Upper lobe of right lung (tissue), 1 donor: ENCODE measurements at regions not wholly inside any gene's neighbourhood (a gene's known extent, or its start where the extent isn't known, plus 50 kb on each side); places are given as distances from the start of the nearest gene placed in this dataset.

Experiments used
- ATAC-seq: fragments of 200-7000 bp; cut with Tn5 transposase; one replicate; pipeline ENCODE4 v1.9.1; 2020; ENCODE audit warnings: mild to moderate bottlenecking, moderate library complexity
- DNase-seq: peaks from one replicate; pipeline ENCODE4 v3.0.0-alpha.2; 2020
- H3K27ac ChIP-seq: fragments of 200-600 bp; one replicate; pipeline ENCODE4 v1.8.0; 2022
- H3K27me3 ChIP-seq: fragments of 200-600 bp; one replicate; pipeline ENCODE4 v1.8.0; 2022; ENCODE audit warnings: mild to moderate bottlenecking
- H3K36me3 ChIP-seq: fragments of 200-600 bp; one replicate; pipeline ENCODE4 v1.8.0; 2022
- H3K4me1 ChIP-seq: fragments of 200-600 bp; one replicate; pipeline ENCODE4 v1.8.0; 2022
- H3K4me3 ChIP-seq: fragments of 200-600 bp; one replicate; pipeline ENCODE4 v1.8.0; 2022; ENCODE audit warnings: mild to moderate bottlenecking
- H3K9me3 ChIP-seq: fragments of 200-600 bp; one replicate; pipeline ENCODE4 v1.8.0; 2022
- intact Hi-C: fragments of 100-400 bp; cut with DNase I; formaldehyde crosslinking; loops from one replicate; pipeline ENCODE4 v1.11.0; 2022
- TF ChIP-seq, protein P1 (sequence below): fragments of 200-600 bp; IDR thresholded peaks from one replicate; pipeline ENCODE4 v1.8.0; 2022; ENCODE audit warnings: antibody characterized with exemption
- donor health status: DM: no; HTN: yes; CAD: no; lungs with severe emphysema.

DNA sequence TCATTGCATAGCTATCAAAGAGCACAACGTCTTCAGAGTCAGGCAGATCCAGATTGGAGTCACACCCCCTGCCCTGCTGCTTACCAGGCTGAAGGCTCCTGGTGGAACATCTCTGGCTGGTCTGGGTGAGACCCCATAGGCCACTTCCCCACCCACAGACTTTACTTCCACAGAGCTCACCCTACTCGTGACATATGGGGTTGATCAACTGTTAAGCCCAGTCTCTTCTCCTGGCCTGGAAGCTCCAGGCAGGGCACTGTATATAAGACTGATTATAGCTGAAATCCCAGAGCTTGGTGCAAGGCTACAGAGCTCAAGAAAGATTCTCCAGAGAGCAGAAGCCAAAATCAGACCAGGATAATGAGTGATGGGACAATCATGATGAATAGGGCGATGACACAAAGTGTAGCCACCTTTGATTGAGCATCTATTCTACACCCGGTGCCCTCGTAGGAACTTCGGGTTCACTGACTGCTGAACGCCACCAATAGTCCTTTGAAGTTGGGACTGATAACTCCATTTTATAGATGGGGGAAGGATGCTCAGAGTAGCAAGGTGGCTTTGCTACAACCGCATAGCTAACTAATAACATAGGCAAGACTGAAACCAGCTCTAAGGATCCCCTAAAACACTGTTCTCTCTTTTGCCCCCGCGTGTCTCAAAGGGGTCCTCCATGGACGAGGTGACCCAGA lies 287.8 kb downstream of the BCL11B start:
- TF ChIP-seq, protein P1, sequence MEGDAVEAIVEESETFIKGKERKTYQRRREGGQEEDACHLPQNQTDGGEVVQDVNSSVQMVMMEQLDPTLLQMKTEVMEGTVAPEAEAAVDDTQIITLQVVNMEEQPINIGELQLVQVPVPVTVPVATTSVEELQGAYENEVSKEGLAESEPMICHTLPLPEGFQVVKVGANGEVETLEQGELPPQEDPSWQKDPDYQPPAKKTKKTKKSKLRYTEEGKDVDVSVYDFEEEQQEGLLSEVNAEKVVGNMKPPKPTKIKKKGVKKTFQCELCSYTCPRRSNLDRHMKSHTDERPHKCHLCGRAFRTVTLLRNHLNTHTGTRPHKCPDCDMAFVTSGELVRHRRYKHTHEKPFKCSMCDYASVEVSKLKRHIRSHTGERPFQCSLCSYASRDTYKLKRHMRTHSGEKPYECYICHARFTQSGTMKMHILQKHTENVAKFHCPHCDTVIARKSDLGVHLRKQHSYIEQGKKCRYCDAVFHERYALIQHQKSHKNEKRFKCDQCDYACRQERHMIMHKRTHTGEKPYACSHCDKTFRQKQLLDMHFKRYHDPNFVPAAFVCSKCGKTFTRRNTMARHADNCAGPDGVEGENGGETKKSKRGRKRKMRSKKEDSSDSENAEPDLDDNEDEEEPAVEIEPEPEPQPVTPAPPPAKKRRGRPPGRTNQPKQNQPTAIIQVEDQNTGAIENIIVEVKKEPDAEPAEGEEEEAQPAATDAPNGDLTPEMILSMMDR: no peak
- no peaks in the 10 kb centered on the region for H3K9me3 ChIP-seq
- H3K27me3 ChIP-seq: no peaks in the 10 kb centered on the region
- ATAC-seq (no peak), DNase-seq (no peak)
- no peak overlapping the region for H3K4me3 ChIP-seq
- intact Hi-C loops: no loop called here
- no peaks in the 10 kb centered on the region for H3K36me3 ChIP-seq
- no peak overlapping the region for H3K27ac ChIP-seq
- H3K4me1 ChIP-seq: no peaks in the 10 kb centered on the region

DNA sequence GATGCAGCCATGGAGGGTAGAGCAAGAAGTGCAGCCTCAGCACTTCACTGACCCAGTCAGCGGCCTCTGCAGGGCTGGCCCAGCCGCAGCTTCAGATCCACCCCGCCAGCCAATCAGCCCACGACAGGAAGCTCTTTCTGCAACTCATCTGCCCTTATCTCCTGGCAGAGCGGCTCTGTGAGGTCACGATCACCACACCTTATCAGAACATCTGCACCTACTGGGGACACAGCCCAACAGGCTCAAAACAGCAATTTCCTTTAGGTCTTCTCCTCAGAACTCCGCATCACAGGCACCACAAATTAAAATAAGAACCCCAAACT lies 287.3 kb downstream of the BCL11B start:
- Histone ChIP-seq H3K9me3 (no peaks in the 10 kb centered on the region), H3K4me3 (no peak overlapping the region), H3K27me3 (no peaks in the 10 kb centered on the region), H3K36me3 (no peaks in the 10 kb centered on the region), H3K27ac (no peak overlapping the region), H3K4me1 (no peaks in the 10 kb centered on the region)
- DNase-seq (no peak), ATAC-seq (peak; percentile 57)
- TF ChIP-seq, protein P1: no peak
- intact Hi-C loops: no loop called here

DNA sequence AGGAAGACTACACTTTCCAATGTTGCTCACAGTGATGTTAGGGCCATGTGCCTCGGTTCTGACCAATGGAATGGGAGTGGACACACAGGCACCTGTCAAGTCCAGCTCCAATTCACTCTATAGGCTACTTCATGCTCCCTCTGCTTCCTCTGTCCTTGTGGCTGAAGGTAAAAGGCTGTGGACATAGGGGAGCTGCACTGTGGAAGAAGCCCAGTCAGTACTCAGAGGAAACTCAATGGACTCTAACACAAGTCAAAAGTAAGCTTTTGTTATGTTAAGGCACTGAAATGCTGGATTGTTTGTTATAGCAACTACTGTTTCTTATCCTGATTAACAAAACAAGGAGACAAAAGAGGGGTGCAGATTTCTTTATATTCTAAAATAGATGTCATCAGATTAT lies 278.2 kb downstream of the BCL11B start:
- no peak overlapping the region for H3K27ac ChIP-seq
- no peak overlapping the region for H3K4me3 ChIP-seq
- no peak for DNase-seq
- H3K4me1 ChIP-seq: no peaks in the 10 kb centered on the region
- no peaks in the 10 kb centered on the region for H3K9me3 ChIP-seq
- H3K36me3 ChIP-seq: no peaks in the 10 kb centered on the region
- ATAC-seq: no peak
- TF ChIP-seq, protein P1: no peak
- intact Hi-C loops: no loop called here
- no peaks in the 10 kb centered on the region for H3K27me3 ChIP-seq

DNA sequence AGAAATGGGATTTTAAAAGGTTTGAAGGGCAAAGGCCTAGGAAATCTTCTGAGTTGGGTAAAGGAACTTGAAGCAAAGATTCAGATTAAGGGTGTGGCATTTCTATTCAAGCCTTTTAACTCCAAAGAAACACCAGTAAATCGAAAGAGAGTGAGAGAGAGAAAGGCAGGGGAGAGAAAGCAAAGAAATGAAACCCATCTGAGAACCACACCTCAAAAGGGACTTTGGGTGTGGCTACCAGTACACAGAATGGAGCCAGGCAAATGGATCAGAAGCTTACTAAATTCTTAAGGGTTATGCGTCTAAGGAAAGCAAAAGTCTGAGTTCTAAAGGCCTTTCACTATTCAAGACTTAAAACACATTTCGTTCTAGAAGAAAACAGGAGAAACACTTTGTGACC lies 277.4 kb downstream of the BCL11B start:
- TF ChIP-seq, protein P1: no peak
- Histone ChIP-seq H3K36me3 (no peaks in the 10 kb centered on the region), H3K4me3 (no peak overlapping the region), H3K27ac (no peak overlapping the region), H3K27me3 (no peaks in the 10 kb centered on the region), H3K4me1 (no peaks in the 10 kb centered on the region), H3K9me3 (no peaks in the 10 kb centered on the region)
- intact Hi-C loops: no loop called here
- DNase-seq (no peak), ATAC-seq (no peak)

DNA sequence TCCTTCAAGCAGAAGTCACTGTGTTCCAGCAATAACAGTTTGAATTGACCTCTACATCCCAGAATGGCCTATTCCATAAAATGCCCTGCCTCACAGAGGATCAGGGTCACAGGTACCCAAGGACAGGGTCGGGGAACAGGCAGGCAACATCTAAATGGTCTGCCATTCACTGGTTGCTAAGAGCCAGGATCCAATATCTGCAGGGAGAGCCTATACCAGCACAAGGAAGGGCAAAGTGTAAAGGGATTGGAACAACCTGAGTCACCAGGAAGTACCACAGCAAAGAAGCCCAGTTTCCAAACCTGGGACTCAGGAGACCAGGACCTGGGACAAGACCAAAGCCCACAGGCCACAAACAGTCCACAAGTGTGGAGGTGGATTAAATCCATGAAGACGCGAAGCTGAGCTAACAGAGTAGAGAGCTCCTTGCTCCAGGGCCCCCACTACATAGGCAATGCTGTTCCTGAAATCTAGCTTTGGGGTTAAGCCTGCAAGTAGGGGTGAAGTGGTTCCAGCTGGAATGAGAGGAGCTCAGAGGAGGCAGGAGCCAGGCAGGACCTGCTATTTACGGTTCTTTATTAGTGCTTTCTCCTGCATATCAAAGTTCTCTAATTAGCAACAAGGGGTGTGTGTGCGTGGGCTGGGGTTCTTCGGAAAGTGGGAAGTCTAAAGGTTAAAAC lies 274.3 kb downstream of the BCL11B start:
- H3K4me3 ChIP-seq: no peak overlapping the region
- H3K4me1 ChIP-seq: no peaks in the 10 kb centered on the region
- H3K9me3 ChIP-seq: no peaks in the 10 kb centered on the region
- DNase-seq (no peak), ATAC-seq (no peak)
- H3K27ac ChIP-seq: no peak overlapping the region
- intact Hi-C loops: no loop called here
- TF ChIP-seq, protein P1: no peak
- H3K36me3 ChIP-seq: no peaks in the 10 kb centered on the region
- H3K27me3 ChIP-seq: no peaks in the 10 kb centered on the region
